GM06990 (cell line): ENCODE measurements at regions not wholly inside any gene's neighbourhood (a gene's known extent, or its start where the extent isn't known, plus 50 kb on each side); places are given as distances from the start of the nearest gene placed in this dataset.

Experiments used
- DNase-seq: peaks from one replicate; pipeline ENCODE4 v3.0.0-alpha.2; 2011; ENCODE audit not compliant: insufficient read length; ENCODE audit errors: extremely low read depth
- H3K27me3 ChIP-seq: replicated peaks from 2 replicates; pipeline ENCODE4 v1.6.0; 2011; ENCODE audit warnings: low read length; ENCODE audit not compliant: control insufficient read depth, insufficient read depth
- H3K36me3 ChIP-seq: 2 replicates; pipeline ENCODE4 v1.5.1; 2011; ENCODE audit warnings: low read length; ENCODE audit not compliant: control insufficient read depth, insufficient read depth
- H3K4me3 ChIP-seq: replicated peaks from 2 replicates; pipeline ENCODE4 v1.5.1; 2011; ENCODE audit warnings: low read depth, mild to moderate bottlenecking, control low read depth, low read length
- CTCF ChIP-seq: IDR thresholded peaks from 2 replicates; pipeline ENCODE4 v1.5.1; 2011; ENCODE audit warnings: low read length, control low read depth, mild to moderate bottlenecking, inconsistent platforms; ENCODE audit not compliant: insufficient read depth, poor library complexity, severe bottlenecking

GRCh38 chr15:62787401-62787800 lies 255.1 kb upstream of the TPM1 start:
- TF ChIP-seq CTCF, result no peak
- DNase-seq, result no peak
- 0 out of 2 replicates have a peak, but pooled peaks cover 2% of the 10 kb centered on the region for H3K27me3 ChIP-seq
- H3K36me3 ChIP-seq, result no peaks in the 10 kb centered on the region
- no peak overlapping the region for H3K4me3 ChIP-seq

- DNase-seq, result no peak
- Histone ChIP-seq H3K27me3 (0 out of 2 replicates have a peak, but pooled peaks cover 2% of the 10 kb centered on the region), H3K4me3 (no peak overlapping the region), H3K36me3 (no peaks in the 10 kb centered on the region)
- no peak for TF ChIP-seq CTCF
Observed at GRCh38 chr15:62788224-62788623, 254.3 kb upstream of the TPM1 start.

- Histone ChIP-seq H3K4me3 (no peak overlapping the region), H3K27me3 (0 out of 2 replicates have a peak, but pooled peaks cover 2% of the 10 kb centered on the region), H3K36me3 (no peaks in the 10 kb centered on the region)
- TF ChIP-seq CTCF, result no peak
- no peak for DNase-seq
Observed at GRCh38 chr15:62790546-62790945, 252.0 kb upstream of the TPM1 start.

GRCh38 chr15:62791694-62792093 lies 250.9 kb upstream of the TPM1 start:
- DNase-seq, result no peak
- Histone ChIP-seq H3K27me3 (peaks cover 2% of the 10 kb centered on the region; the same call in 1 of the 2 replicates), H3K36me3 (no peaks in the 10 kb centered on the region), H3K4me3 (no peak overlapping the region)
- TF ChIP-seq CTCF, result no peak

- no peak for TF ChIP-seq CTCF
- H3K4me3 ChIP-seq, result no peak overlapping the region
- DNase-seq, result no peak
- H3K36me3 ChIP-seq, result no peaks in the 10 kb centered on the region
- H3K27me3 ChIP-seq, result peaks cover 2% of the 10 kb centered on the region
Observed at GRCh38 chr15:62792986-62793751, 249.4 kb upstream of the TPM1 start.
